A673 (cell line): ENCODE measurements at regions not wholly inside any gene's neighbourhood (a gene's known extent, or its start where the extent isn't known, plus 50 kb on each side); places are given as distances from the start of the nearest gene placed in this dataset.
"Not testable (repeated sequence)": the region's sequence is repeated elsewhere in the genome, so short reads cannot be mapped to it uniquely, and the experiment has no call there.

Experiments used
- BruUV-seq: library from RNA; stranded (reverse); fragments of 400-500 nt; replicated peaks from 2 replicates; lab custom pipeline; 2021; lab: Mats Ljungman, UMichigan
- CTCF ChIA-PET: fragments of 300-600 bp; sonication (Branson Sonifier 250); formaldehyde crosslinking; loops from one replicate; lab custom pipeline; 2022; ENCODE audit warnings: antibody characterized with exemption; lab: Charles Lee
- POLR2A ChIA-PET: fragments of 300-600 bp; sonication (Branson Sonifier 250); formaldehyde crosslinking; loops from one replicate; lab custom pipeline; 2022; ENCODE audit warnings: antibody characterized with exemption; ENCODE audit not compliant: low non-redundant PET; lab: Charles Lee
- DNase-seq: peaks from one replicate; pipeline ENCODE4 v3.0.0-alpha.2; 2015; ENCODE audit warnings: low spot score
- H3K27ac ChIP-seq: fragments of 200-600 bp; sonication (generic); 2 replicates; pipeline ENCODE4 v1.5.1; 2016; ENCODE audit warnings: mixed run types, low read depth, mild to moderate bottlenecking, mixed read lengths, antibody characterized with exemption, low read length; ENCODE audit not compliant: poor library complexity, severe bottlenecking
- H3K27me3 ChIP-seq: fragments of 200-600 bp; sonication (generic); replicated peaks from 2 replicates; pipeline ENCODE4 v1.6.1; 2017; ENCODE audit warnings: mixed run types, low read depth, mild to moderate bottlenecking, mixed read lengths, antibody characterized with exemption, low read length; ENCODE audit not compliant: insufficient read depth, poor library complexity
- H3K36me3 ChIP-seq: fragments of 200-600 bp; sonication (generic); 2 replicates; pipeline ENCODE4 v1.6.1; 2016; ENCODE audit warnings: mixed run types, mild to moderate bottlenecking, mixed read lengths, antibody characterized with exemption, low read length; ENCODE audit not compliant: insufficient read depth, poor library complexity, severe bottlenecking
- H3K4me1 ChIP-seq: fragments of 200-600 bp; sonication (generic); 2 replicates; pipeline ENCODE4 v1.6.1; 2017; ENCODE audit warnings: mixed run types, mild to moderate bottlenecking, mixed read lengths, antibody characterized with exemption, low read length; ENCODE audit not compliant: insufficient read depth, poor library complexity, severe bottlenecking
- H3K4me3 ChIP-seq: fragments of 200-600 bp; sonication (generic); 2 replicates; pipeline ENCODE4 v1.5.1; 2016; ENCODE audit warnings: low read depth, mixed run types, mild to moderate bottlenecking, mixed read lengths, low read length; ENCODE audit not compliant: poor library complexity, severe bottlenecking
- H3K9me3 ChIP-seq: fragments of 200-600 bp; sonication (generic); 2 replicates; pipeline ENCODE4 v1.6.1; 2016; ENCODE audit warnings: mixed run types, low read depth, mild to moderate bottlenecking, mixed read lengths, antibody characterized with exemption, low read length; ENCODE audit not compliant: poor library complexity, severe bottlenecking
- CTCF ChIP-seq: fragments of 300-800, 200-600 bp; sonication (generic); conservative IDR thresholded peaks from 2 replicates; pipeline ENCODE4 v1.5.1; 2017; ENCODE audit warnings: low read depth, mild to moderate bottlenecking, antibody characterized with exemption, low read length, moderate library complexity, mixed read lengths
- EZH2 ChIP-seq: fragments of 200-600 bp; sonication (generic); IDR thresholded peaks from 2 replicates; pipeline ENCODE4 v1.6.1; 2017; ENCODE audit warnings: borderline replicate concordance, low read depth, mild to moderate bottlenecking, mixed read lengths, antibody characterized with exemption, low read length; ENCODE audit not compliant: poor library complexity, severe bottlenecking
- intact Hi-C: fragments of 100-400 bp; cut with micrococcal nuclease; formaldehyde crosslinking; loops from one replicate; pipeline ENCODE4 v1.10.0; 2022; ENCODE audit not compliant: unreplicated experiment

- CTCF ChIA-PET, H3K36me3 ChIP-seq, H3K27ac ChIP-seq, H3K4me3 ChIP-seq, H3K4me1 ChIP-seq, H3K9me3 ChIP-seq, POLR2A ChIA-PET, DNase-seq, intact Hi-C loops, BruUV-seq, H3K27me3 ChIP-seq: not testable (repeated sequence)
Observed at GRCh38 chr2:94694236-94694635, 177.0 kb upstream of the TEKT4 start.

DNA sequence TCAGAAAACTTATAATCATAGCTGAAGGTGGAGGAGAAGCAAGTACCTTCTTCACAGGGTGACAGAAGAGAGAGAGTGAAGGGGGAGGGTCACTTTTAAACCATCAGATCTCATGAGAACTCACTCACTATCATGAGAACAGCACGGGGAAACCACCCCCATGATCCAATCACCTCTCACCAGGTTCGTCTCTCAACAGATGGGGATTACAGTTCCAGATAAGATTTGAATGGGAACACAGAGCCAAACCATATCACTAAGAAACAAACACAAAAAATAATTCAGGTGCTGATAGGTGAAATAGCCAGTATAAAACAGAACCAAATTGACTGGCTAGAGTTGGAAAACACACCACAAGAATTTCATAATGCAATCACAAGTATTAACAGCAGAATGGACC lies 162.2 kb upstream of the TEKT4 start:
- H3K4me1 ChIP-seq, H3K27ac ChIP-seq, H3K36me3 ChIP-seq, H3K27me3 ChIP-seq, BruUV-seq, DNase-seq, H3K4me3 ChIP-seq, CTCF ChIA-PET, H3K9me3 ChIP-seq, POLR2A ChIA-PET, intact Hi-C loops: not testable (repeated sequence)

GRCh38 chr2:94725543-94725942 lies 145.7 kb upstream of the TEKT4 start:
- BruUV-seq, result no TSS peak
- TF ChIP-seq EZH2 (no peak), CTCF (no peak)
- no peaks in the 10 kb centered on the region for H3K9me3 ChIP-seq
- intact Hi-C loops, result no loop called here
- no peaks in the 10 kb centered on the region for H3K27me3 ChIP-seq
- CTCF ChIA-PET, result no interaction called here
- POLR2A ChIA-PET, result no interaction called here
- H3K36me3 ChIP-seq, result no peaks in the 10 kb centered on the region
- no peak overlapping the region for H3K4me3 ChIP-seq
- no peaks in the 10 kb centered on the region for H3K4me1 ChIP-seq
- no peak overlapping the region for H3K27ac ChIP-seq
- DNase-seq, result no peak

- H3K9me3 ChIP-seq, BruUV-seq, H3K27me3 ChIP-seq, H3K4me1 ChIP-seq, H3K27ac ChIP-seq, H3K36me3 ChIP-seq, CTCF ChIA-PET, POLR2A ChIA-PET, intact Hi-C loops, DNase-seq, H3K4me3 ChIP-seq: not testable (repeated sequence)
- 0 out of 2 replicates have a peak, but pooled peaks have one; percentile 21 for TF ChIP-seq CTCF
Observed at GRCh38 chr2:94735536-94735935, 135.7 kb upstream of the TEKT4 start.

- H3K9me3 ChIP-seq, CTCF ChIA-PET, intact Hi-C loops, DNase-seq, H3K27ac ChIP-seq, H3K4me1 ChIP-seq, POLR2A ChIA-PET, H3K36me3 ChIP-seq, H3K4me3 ChIP-seq, H3K27me3 ChIP-seq, BruUV-seq: not testable (repeated sequence)
Observed at GRCh38 chr2:94737145-94737544, 134.1 kb upstream of the TEKT4 start.

DNA sequence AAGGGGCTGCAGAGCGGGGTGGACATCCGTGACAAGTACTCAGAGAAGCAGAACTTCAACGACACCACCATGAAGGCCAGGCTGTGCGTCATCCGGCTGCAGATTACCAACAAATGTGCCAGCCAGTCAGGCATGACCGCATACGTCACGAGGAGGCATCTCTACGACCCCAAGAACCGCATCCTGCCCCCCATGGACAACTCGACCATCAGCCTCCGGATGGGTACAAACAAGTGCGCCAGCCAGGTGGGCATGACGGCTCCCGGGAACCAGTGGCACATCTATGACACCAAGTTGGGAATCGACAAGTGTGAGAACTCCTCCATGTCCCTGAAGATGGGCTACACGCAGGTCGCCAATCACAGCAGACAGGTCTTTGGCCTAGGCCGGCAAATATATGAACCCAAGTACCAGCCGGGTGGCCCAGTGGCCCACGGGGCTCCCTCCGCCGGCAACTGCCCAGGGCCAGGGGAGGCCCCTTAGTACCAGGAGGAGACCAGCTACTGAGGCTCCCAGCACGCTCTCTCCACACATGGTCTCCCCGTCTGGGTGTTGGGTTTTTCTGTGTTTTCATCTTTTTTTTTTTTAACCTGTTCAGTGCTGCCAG lies 133.4 kb upstream of the TEKT4 start:
- intact Hi-C loops, DNase-seq, H3K9me3 ChIP-seq, H3K27me3 ChIP-seq, CTCF ChIA-PET, BruUV-seq, POLR2A ChIA-PET, H3K36me3 ChIP-seq, H3K4me3 ChIP-seq, H3K27ac ChIP-seq, H3K4me1 ChIP-seq: not testable (repeated sequence)
